ENCODE measurements at regions not wholly inside any gene's neighbourhood (a gene's known extent, or its start where the extent isn't known, plus 50 kb on each side); places are given as distances from the start of the nearest gene placed in this dataset.

DNA sequence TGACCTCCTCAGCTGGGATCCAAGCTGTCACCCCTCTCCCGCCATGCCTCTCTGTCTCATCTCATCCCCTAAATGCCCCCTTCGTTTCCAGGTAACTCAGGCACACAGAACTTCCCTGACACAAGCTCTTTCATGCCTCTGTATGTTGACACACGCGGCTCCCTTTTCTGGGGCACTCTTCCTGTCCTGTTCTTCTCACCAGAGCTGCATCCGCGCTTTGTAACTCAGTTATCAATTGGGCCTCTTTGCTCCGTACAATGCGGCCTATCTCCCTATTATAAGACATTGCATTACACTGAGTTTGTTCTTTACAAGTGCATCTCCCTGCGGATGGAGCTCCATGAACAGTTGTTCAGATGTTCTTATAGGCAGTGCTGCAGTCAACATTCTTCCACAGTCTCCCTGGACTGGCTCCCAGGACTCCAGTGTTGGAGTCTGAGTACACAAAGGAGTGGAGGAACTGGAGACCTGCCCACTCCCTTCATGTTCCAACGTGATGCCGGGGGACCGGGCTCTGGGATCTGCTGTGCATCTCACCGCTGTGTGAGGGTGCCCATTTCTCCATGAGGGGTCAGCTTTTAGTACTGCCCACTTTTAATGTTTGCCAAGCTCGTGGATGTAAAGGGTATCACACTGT lies 56.9 kb upstream of the TNS3 start:
- Histone ChIP-seq H3K9ac (no peak overlapping the region), H3K9me2 (no peaks in the 10 kb centered on the region), H3K4me3 (ENCODE audit: low read depth in 2 of 2, low read length in 1 of 2) (no peak overlapping the region), H3K27me3 (ENCODE audit: insufficient read depth) (no peaks in the 10 kb centered on the region), H3K79me2 (ENCODE audit: insufficient read depth) (no peaks in the 10 kb centered on the region), H3K9me3 (0 out of 2 replicates have a peak, but pooled peaks cover 12% of the 10 kb centered on the region), H3F3A (replicated peaks; ENCODE audit: insufficient read depth) (peaks cover 15% of the 10 kb centered on the region), H2AFZ (ENCODE audit: low read depth) (no peak overlapping the region), H3K4me2 (no peak overlapping the region), H3K27ac (ENCODE audit: low read depth in 2 of 2, low read length in 1 of 2) (no peak overlapping the region), H3K4me1 (ENCODE audit: control insufficient read depth in 1 of 2, insufficient read depth in 2 of 2, low read depth in 1 of 2, low read length in 1 of 2) (peaks cover 12 to 23% of the 10 kb centered on the region in 2 experiments; a peak in 2 of 4 replicates), H3K36me3 (replicated peaks in 1 of 2; ENCODE audit: control insufficient read depth in 1 of 2, insufficient read depth in 2 of 2, low read length in 1 of 2) (peaks cover 0 to 3% of the 10 kb centered on the region in 2 experiments), H4K20me1 (ENCODE audit: insufficient read depth) (no peaks in the 10 kb centered on the region)
- CTCF ChIA-PET = interaction anchor here (0.8 to 1.1 kb wide), 2 partner anchors 194 to 372 kb away, joined by 3 to 4 read pairs; no protein-coding TSS in a partner anchor
- no peak for DNase-seq
- TF ChIP-seq NRF1 (IDR thresholded peaks at IDR 0.05; ENCODE audit: low read depth, low read length) = no peak
- no peak for TF ChIP-seq CHD2 (IDR thresholded peaks at IDR 0.05; ENCODE audit: low read length, partially characterized antibody)
- no peak for TF ChIP-seq CTCF (IDR thresholded peaks at IDR 0.05)
- TF ChIP-seq, protein P1, sequence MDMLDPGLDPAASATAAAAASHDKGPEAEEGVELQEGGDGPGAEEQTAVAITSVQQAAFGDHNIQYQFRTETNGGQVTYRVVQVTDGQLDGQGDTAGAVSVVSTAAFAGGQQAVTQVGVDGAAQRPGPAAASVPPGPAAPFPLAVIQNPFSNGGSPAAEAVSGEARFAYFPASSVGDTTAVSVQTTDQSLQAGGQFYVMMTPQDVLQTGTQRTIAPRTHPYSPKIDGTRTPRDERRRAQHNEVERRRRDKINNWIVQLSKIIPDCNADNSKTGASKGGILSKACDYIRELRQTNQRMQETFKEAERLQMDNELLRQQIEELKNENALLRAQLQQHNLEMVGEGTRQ (IDR thresholded peaks at IDR 0.05; ENCODE audit: borderline replicate concordance, low read depth, low read length) = no peak
- TF ChIP-seq TEAD4 (IDR thresholded peaks at IDR 0.05; ENCODE audit: borderline replicate concordance, insufficient read depth) = no peak
- no peak for TF ChIP-seq RAD21 (IDR thresholded peaks at IDR 0.05; ENCODE audit: low read length)
- TF ChIP-seq JUND (IDR thresholded peaks at IDR 0.05) = no peak
- TF ChIP-seq TAF1 (IDR thresholded peaks at IDR 0.05; ENCODE audit: borderline replicate concordance, low read depth, low read length) = no peak
- TF ChIP-seq, protein P2, sequence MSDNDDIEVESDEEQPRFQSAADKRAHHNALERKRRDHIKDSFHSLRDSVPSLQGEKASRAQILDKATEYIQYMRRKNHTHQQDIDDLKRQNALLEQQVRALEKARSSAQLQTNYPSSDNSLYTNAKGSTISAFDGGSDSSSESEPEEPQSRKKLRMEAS (IDR thresholded peaks at IDR 0.05; ENCODE audit: low read depth) = no peak
- TF ChIP-seq EP300 (IDR thresholded peaks at IDR 0.05; ENCODE audit: borderline replicate concordance in 1 of 2, low read depth in 1 of 2, low read length in 1 of 2) = no peak
- TF ChIP-seq MEF2A (IDR thresholded peaks at IDR 0.05; ENCODE audit: borderline replicate concordance, low read depth) = no peak
- TF ChIP-seq FOXJ3 (CRISPR knock-in tag; IDR thresholded peaks at IDR 0.05) = no peak
- TF ChIP-seq YY1 (IDR thresholded peaks at IDR 0.05; ENCODE audit: low read depth) = no peak
- TF ChIP-seq GATA2 (CRISPR knock-in tag; IDR thresholded peaks at IDR 0.05) = no peak
- TF ChIP-seq EZH2phosphoT487 (IDR thresholded peaks at IDR 0.05; ENCODE audit: borderline replicate concordance, low read depth) = no peak
- TF ChIP-seq TCF12 (IDR thresholded peaks at IDR 0.05) = no peak
- no peak for TF ChIP-seq NFIC (IDR thresholded peaks at IDR 0.05; ENCODE audit: borderline replicate concordance)
- POLR2A ChIA-PET = interaction anchor here (1.0 kb wide), 1 partner anchor 40 kb away, joined by 3 read pairs; no protein-coding TSS in a partner anchor
- 86% methylated on average over 14 of the region's 14 CpGs for WGBS (ENCODE audit: low lambda C conversion rate)

Measured in SK-N-SH (cell line).